A549 (cell line): ENCODE measurements at regions not wholly inside any gene's neighbourhood (a gene's known extent, or its start where the extent isn't known, plus 50 kb on each side); places are given as distances from the start of the nearest gene placed in this dataset.

ENCODE experiments used
- CBX8 ChIP-seq: fragments of 200-600 bp; sonication (generic); IDR thresholded peaks from 2 replicates; pipeline ENCODE4 v1.6.1; 2016
- CHD2 ChIP-seq: fragments of 150-350 bp; IDR thresholded peaks from 2 replicates; pipeline ENCODE4 v1.6.1; 2014; ENCODE audit warnings: low read length; ENCODE audit not compliant: partially characterized antibody
- POLR2A ChIP-seq: IDR thresholded peaks from 2 replicates; pipeline ENCODE4 v1.6.1; 2012; ENCODE audit warnings: mild to moderate bottlenecking, low read length
- RFX5 ChIP-seq: fragments of 450-650 bp; IDR thresholded peaks from 2 replicates; pipeline ENCODE4 v1.7.1; 2014; ENCODE audit warnings: antibody characterized with exemption, mild to moderate bottlenecking, moderate library complexity
- TF ChIP-seq, protein P1 (sequence below): fragments of >200 bp; sonication (Bioruptor Twin); formaldehyde crosslinking; IDR thresholded peaks from 3 replicates; pipeline ENCODE4 v1.5.1; 2016
- TF ChIP-seq, protein P2 (sequence below): IDR thresholded peaks from 2 replicates; pipeline ENCODE4 v1.6.1; 2012

DNA sequence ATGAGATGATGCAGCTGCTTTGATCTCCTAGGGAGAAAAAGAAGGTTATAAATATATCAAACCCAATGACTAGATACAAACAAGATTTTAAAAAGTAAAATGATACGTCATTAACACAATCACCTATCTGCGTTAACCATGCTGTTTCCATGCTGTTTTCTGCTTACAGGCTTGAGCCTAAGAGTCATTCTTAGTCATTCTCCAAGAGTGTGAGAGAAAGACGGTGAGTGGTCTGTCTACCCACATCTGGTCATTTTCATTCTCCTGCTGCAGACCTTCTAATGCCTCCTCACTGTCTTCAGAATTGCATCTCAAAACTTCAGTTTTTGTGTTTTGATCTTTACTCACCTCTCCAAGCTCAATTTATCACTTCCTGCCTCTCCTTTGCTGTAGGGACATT, 98.0 kb upstream of the ELMO1 start:
- TF ChIP-seq CBX8 (no peak), POLR2A (no peak), CHD2 (no peak), RFX5 (no peak)
- TF ChIP-seq, protein P1, sequence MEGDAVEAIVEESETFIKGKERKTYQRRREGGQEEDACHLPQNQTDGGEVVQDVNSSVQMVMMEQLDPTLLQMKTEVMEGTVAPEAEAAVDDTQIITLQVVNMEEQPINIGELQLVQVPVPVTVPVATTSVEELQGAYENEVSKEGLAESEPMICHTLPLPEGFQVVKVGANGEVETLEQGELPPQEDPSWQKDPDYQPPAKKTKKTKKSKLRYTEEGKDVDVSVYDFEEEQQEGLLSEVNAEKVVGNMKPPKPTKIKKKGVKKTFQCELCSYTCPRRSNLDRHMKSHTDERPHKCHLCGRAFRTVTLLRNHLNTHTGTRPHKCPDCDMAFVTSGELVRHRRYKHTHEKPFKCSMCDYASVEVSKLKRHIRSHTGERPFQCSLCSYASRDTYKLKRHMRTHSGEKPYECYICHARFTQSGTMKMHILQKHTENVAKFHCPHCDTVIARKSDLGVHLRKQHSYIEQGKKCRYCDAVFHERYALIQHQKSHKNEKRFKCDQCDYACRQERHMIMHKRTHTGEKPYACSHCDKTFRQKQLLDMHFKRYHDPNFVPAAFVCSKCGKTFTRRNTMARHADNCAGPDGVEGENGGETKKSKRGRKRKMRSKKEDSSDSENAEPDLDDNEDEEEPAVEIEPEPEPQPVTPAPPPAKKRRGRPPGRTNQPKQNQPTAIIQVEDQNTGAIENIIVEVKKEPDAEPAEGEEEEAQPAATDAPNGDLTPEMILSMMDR = no peak
- TF ChIP-seq, protein P2, sequence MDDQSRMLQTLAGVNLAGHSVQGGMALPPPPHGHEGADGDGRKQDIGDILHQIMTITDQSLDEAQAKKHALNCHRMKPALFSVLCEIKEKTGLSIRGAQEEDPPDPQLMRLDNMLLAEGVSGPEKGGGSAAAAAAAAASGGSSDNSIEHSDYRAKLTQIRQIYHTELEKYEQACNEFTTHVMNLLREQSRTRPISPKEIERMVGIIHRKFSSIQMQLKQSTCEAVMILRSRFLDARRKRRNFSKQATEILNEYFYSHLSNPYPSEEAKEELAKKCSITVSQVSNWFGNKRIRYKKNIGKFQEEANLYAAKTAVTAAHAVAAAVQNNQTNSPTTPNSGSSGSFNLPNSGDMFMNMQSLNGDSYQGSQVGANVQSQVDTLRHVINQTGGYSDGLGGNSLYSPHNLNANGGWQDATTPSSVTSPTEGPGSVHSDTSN = no peak
